Small intestine (tissue), 7 donors: ENCODE measurements at regions not wholly inside any gene's neighbourhood (a gene's known extent, or its start where the extent isn't known, plus 50 kb on each side); places are given as distances from the start of the nearest gene placed in this dataset.

Source experiments
- DNase-seq, 2 donors: peaks; one replicate each; pipeline versions ENCODE4 v3.0.0 to v3.0.0-alpha.2; 2013
- FAIRE-seq: peaks from 2 replicates; lab custom pipeline; 2012; peaks lifted over from hg19 to GRCh38; lab: Jason Lieb, UNC
- H3K27ac ChIP-seq, 3 donors: one replicate each; pipeline ENCODE4 v1.5.1; 2013; ENCODE audit warnings: low read length in 2 of 3, mild to moderate bottlenecking in 2 of 3, control low read depth in 1 of 3, inconsistent platforms in 1 of 3, low read depth in 1 of 3, moderate library complexity in 1 of 3
- H3K27me3 ChIP-seq, 3 donors: one replicate each; pipeline ENCODE4 v1.6.1; 2013; ENCODE audit warnings: low read length in 3 of 3, inconsistent platforms in 1 of 3; ENCODE audit not compliant: control insufficient read depth in 3 of 3, insufficient read depth in 3 of 3
- H3K36me3 ChIP-seq, 3 donors: one replicate each; pipeline ENCODE4 v1.6.1; 2013; ENCODE audit warnings: low read length in 3 of 3, inconsistent platforms in 1 of 3, low read depth in 1 of 3, mild to moderate bottlenecking in 1 of 3, moderate library complexity in 1 of 3; ENCODE audit not compliant: control insufficient read depth in 3 of 3, insufficient read depth in 2 of 3
- H3K4me1 ChIP-seq, 3 donors: one replicate each; pipeline ENCODE4 v1.6.1; 2013; ENCODE audit warnings: low read length in 2 of 3, inconsistent platforms in 1 of 3, low read depth in 1 of 3, mild to moderate bottlenecking in 1 of 3, moderate library complexity in 1 of 3; ENCODE audit not compliant: control insufficient read depth in 3 of 3, insufficient read depth in 2 of 3
- H3K4me3 ChIP-seq, 3 donors: one replicate each; pipeline ENCODE4 v1.5.1; 2013; ENCODE audit warnings: low read length in 3 of 3, control low read depth in 1 of 3, inconsistent platforms in 1 of 3, low read depth in 1 of 3, mild to moderate bottlenecking in 1 of 3, moderate library complexity in 1 of 3
- H3K9me3 ChIP-seq, 2 donors: one replicate each; pipeline ENCODE4 v1.6.1; 2013; ENCODE audit warnings: low read depth in 1 of 2, low read length in 1 of 2; ENCODE audit not compliant: control insufficient read depth in 2 of 2, insufficient read depth in 1 of 2
- WGBS, 3 donors: extraction: QIAGEN DNeasy Blood & Tissue Kit; methylation state at CpG; one replicate each; pipeline ENCODE4 v1.1.7; 2013; 5-methylcytosine and 5-hydroxymethylcytosine counted together
- donor health status: healthy with polysubstance abuse.
- donor health status: control.
- donor health status: control.
- donor health status: Bipolar disorder and iron deficiency.
- donor health status: healthy.

DNA sequence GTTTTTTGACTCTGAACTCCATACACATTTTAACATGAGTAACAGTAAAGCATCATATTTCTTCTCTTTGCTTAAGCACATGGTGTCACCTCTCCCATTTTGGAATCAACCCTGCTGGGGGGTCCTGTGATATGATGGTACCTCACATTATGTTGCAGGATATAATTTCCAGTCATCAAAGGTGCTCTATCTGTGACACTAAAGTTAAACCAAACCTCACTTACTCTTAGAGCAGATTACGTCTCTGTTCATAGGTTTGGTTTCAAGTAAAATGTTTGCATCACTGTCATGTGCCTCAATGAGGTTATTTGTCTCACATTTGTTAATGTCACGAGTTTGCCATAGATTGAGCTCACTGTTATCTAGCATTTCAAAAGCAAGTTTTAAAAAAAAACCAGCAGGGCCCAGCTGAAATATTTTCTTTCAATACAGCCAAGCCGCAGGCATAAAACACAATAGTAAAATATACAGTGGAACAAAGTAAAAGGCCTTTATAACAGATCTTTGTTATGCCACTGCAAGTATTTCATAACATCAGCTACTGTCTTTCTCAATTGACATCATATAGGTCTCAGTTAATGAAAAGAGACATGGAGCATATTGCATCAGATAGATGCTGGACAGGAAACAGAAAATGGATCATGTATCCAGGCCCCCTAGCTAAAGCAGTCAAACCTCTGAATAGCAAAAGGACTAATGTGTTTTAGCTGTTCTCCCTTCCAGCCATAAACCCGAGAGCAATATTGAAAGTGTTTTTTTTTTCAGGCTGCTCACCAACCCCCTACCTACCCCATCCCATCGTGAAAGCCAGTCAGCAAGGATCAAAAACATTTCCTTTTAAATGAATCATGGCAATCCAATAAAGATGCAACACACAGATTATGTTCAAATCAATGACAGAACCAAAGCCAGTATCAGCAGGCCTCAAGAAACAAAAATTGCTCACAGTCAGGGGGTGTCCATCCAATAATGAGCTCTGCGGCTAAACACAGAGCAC is 182.1 kb upstream of the ITGA1 start:
- H3K4me3 ChIP-seq: no peak overlapping the region
- peaks cover 0 to 25% (median 4%) of the 10 kb centered on the region in 3 donors for H3K4me1 ChIP-seq
- no peaks in the 10 kb centered on the region for H3K9me3 ChIP-seq
- FAIRE-seq (no peak), DNase-seq (peak; percentile 2 to 58)
- no peaks in the 10 kb centered on the region for H3K27me3 ChIP-seq
- H3K36me3 ChIP-seq: no peaks in the 10 kb centered on the region
- H3K27ac ChIP-seq: peak overlapping the region in 1 of 3 donors; percentile 60
- WGBS, 3 donors: 51 to 66% (median 57%) methylated on average over 6 of the region's 6 CpGs

DNA sequence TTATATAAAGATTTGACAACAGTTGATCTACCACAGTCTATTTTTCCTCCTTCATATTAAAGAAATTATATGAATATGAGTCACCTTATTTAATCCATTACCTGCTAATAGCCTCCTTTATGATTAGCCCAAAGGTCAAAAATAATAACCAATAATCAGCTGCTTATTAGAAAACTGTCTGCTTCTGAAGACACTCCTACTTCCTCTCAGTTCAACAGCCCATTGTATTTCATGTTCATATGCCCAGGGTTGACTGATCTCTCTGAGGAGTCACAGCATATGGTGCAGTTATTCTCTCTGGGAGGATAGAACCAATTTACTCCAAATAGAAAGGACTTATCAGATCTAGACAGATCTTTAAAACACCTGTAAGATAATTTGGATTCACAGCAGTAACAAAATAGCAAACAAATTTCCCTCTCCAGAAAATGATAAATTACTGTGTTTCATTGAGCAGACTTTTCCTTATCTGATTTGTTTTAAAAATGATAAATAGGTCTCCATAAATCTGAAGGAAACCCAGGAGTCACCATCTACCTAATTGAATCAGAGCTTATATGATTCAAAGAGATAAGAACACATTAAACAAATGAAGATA is 180.4 kb upstream of the ITGA1 start:
- Histone ChIP-seq H3K27ac (no peak overlapping the region), H3K27me3 (no peaks in the 10 kb centered on the region), H3K4me3 (no peak overlapping the region), H3K36me3 (no peaks in the 10 kb centered on the region), H3K4me1 (peaks cover 0 to 25% (median 4%) of the 10 kb centered on the region in 3 donors), H3K9me3 (no peaks in the 10 kb centered on the region)
- DNase-seq (peak in 1 of 2 donors; percentile 80), FAIRE-seq (peak; percentile 72)

DNA sequence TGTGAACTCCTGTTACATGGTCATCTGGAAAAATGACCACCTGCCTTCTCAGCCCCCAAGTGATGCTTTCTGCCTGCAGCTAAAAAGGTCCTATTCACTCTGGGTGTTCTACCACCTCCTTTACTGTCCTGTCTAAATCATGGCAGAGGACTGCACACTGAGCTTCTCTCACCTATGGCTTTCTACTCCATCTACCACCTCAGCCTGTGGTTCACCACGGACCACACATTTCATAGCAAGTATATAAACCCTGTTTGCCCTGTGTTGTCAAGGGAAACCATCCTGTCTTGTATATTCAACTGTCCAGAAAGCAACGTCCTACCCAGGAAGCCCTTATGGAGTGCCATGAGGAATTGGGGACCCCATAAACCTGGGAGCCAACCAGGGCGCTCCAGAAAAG is 167.4 kb upstream of the ITGA1 start:
- H3K4me1 ChIP-seq: no peaks in the 10 kb centered on the region
- FAIRE-seq (no peak), DNase-seq (no peak)
- no peaks in the 10 kb centered on the region for H3K36me3 ChIP-seq
- H3K27me3 ChIP-seq: no peaks in the 10 kb centered on the region
- 69 to 83% (median 78%) methylated on average over 3 of the region's 3 CpGs for WGBS, 3 donors
- no peaks in the 10 kb centered on the region for H3K9me3 ChIP-seq
- H3K4me3 ChIP-seq: no peak overlapping the region
- H3K27ac ChIP-seq: no peak overlapping the region

DNA sequence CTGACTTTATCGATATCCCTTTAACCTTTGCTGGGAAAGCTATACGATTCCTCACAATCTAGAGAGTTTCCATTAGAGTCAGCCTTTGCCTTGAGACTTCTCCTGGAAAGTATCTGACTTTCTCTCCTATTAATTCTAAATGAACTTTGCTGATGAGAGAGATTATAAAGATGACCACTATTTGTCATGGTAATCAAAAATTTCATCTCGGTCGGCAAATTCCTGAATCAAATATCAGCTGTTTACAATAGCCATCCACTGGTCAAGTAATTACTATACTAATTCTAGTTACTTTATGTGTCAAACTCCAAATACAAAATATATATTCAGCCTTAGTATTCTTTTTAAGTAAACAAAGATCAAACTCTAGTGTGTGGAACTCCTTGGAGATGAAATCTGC is 164.4 kb upstream of the ITGA1 start:
- DNase-seq (no peak), FAIRE-seq (no peak)
- Histone ChIP-seq H3K4me3 (no peak overlapping the region), H3K27me3 (no peaks in the 10 kb centered on the region), H3K4me1 (no peaks in the 10 kb centered on the region), H3K36me3 (no peaks in the 10 kb centered on the region), H3K9me3 (no peaks in the 10 kb centered on the region), H3K27ac (no peak overlapping the region)
- 66 to 78% (median 71%) methylated on average over 4 of the region's 4 CpGs for WGBS, 3 donors

DNA sequence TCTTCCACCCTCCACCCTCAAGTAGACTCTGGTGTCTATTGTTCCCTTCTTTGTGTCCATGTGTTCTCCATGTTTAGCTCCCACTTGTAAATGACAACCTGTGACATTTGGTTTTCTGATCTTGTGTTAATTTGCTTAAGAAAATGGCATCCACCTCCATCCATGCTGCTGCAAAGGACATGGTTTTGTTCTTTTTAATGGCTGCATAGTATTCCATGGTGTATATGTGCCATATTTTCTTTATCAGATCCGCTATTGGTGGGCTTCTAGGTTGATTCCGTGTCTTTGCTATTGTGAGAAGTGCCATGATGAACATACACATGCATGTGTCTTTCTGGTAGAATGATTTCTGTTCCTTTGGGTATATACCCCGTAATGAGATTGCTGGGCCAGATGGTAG is 163.4 kb upstream of the ITGA1 start:
- FAIRE-seq (no peak), DNase-seq (no peak)
- Histone ChIP-seq H3K27ac (no peak overlapping the region), H3K4me3 (no peak overlapping the region), H3K4me1 (no peaks in the 10 kb centered on the region), H3K9me3 (no peaks in the 10 kb centered on the region), H3K27me3 (no peaks in the 10 kb centered on the region), H3K36me3 (no peaks in the 10 kb centered on the region)
- WGBS, 3 donors: 90 to 95% (median 94%) methylated on average over 3 of the region's 3 CpGs

DNA sequence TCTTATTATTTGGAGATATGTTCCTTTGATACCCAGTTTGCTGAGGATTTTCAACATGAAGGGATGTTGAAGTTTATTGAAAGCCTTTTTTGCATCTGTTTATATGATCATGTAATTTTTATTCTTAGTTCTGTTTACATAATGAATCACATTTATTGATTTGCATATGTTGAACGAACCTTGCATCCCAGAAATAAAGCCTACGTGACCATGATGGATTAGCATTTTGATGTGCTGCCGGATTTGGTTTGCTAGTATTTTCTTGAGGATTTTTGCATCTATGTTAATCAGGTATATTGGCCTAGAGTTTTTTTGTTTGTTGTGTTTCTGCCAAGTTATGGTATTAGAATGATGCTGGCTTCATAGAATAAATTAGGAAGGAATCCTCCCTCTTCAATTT is 161.4 kb upstream of the ITGA1 start:
- H3K27me3 ChIP-seq: no peaks in the 10 kb centered on the region
- no peak overlapping the region for H3K27ac ChIP-seq
- H3K9me3 ChIP-seq: no peaks in the 10 kb centered on the region
- H3K4me3 ChIP-seq: no peak overlapping the region
- FAIRE-seq (no peak), DNase-seq (no peak)
- H3K4me1 ChIP-seq: no peaks in the 10 kb centered on the region
- H3K36me3 ChIP-seq: no peaks in the 10 kb centered on the region
- 69 to 77% (median 74%) methylated on average over 3 of the region's 3 CpGs for WGBS, 3 donors

DNA sequence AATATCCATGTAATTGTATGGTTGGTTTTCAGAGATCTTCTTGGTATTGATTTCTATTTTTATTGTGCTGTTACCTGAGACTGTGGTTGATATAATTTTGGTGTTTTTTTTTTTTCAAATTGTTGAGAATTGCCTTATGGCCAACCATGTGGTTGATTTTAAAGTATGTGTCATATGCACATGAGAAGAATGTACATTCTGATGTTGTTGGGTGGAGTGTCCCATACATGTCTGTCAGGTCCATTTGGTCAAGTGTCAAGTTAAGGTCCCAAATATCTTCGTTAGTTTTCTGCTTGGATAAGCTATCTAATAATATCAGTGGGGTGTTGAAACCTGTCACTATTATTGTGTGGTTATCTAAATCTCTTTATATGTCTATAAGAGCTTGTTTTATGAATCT is 160.0 kb upstream of the ITGA1 start:
- Histone ChIP-seq H3K27ac (no peak overlapping the region), H3K9me3 (no peaks in the 10 kb centered on the region), H3K36me3 (no peaks in the 10 kb centered on the region), H3K4me1 (no peaks in the 10 kb centered on the region), H3K27me3 (peaks cover 0 to 4% (median 0%) of the 10 kb centered on the region in 3 donors), H3K4me3 (no peak overlapping the region)
- DNase-seq (no peak), FAIRE-seq (no peak)
- WGBS, 3 donors: 18 to 66% (median 31%) methylated on average over 1 of the region's 1 CpG

DNA sequence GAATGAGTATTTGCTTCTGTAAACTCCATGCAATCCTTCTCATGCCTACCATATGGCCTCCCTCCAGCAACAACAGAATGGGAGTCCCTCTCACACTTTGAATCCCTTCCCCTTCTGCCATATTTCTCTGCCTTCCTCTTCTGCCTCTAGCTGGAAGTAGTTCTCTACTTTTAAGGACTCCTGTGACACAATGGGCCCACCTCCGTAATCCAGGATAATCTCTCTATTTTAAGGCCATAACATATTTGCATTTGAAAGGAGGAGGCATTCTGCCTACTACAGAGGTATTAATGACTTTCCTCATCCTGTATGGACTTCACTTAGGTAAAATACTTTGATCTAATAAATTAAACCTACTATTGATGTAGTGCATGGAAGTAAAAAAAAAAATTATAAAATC is 155.4 kb upstream of the ITGA1 start:
- no peak for FAIRE-seq
- no peaks in the 10 kb centered on the region for H3K4me1 ChIP-seq
- WGBS, 3 donors: 88 to 97% (median 90%) methylated on average over 1 of the region's 1 CpG
- no peaks in the 10 kb centered on the region for H3K9me3 ChIP-seq
- DNase-seq: no peak
- no peak overlapping the region for H3K4me3 ChIP-seq
- H3K36me3 ChIP-seq: no peaks in the 10 kb centered on the region
- H3K27ac ChIP-seq: no peak overlapping the region
- H3K27me3 ChIP-seq: peaks cover 0 to 4% (median 0%) of the 10 kb centered on the region in 3 donors
